LNCAP (cell line): ENCODE measurements at regions not wholly inside any gene's neighbourhood (a gene's known extent, or its start where the extent isn't known, plus 50 kb on each side); places are given as distances from the start of the nearest gene placed in this dataset.

Source experiments
- CTCF ChIP-seq: fragments of 450-650 bp; IDR thresholded peaks from 2 replicates; pipeline ENCODE4 v1.5.1; 2017; ENCODE audit warnings: mild to moderate bottlenecking

- TF ChIP-seq CTCF, result no peak
These were observed 785.8 kb upstream of the ADGRL4 start for GRCh38 chr1:79792219-79792930.

DNA sequence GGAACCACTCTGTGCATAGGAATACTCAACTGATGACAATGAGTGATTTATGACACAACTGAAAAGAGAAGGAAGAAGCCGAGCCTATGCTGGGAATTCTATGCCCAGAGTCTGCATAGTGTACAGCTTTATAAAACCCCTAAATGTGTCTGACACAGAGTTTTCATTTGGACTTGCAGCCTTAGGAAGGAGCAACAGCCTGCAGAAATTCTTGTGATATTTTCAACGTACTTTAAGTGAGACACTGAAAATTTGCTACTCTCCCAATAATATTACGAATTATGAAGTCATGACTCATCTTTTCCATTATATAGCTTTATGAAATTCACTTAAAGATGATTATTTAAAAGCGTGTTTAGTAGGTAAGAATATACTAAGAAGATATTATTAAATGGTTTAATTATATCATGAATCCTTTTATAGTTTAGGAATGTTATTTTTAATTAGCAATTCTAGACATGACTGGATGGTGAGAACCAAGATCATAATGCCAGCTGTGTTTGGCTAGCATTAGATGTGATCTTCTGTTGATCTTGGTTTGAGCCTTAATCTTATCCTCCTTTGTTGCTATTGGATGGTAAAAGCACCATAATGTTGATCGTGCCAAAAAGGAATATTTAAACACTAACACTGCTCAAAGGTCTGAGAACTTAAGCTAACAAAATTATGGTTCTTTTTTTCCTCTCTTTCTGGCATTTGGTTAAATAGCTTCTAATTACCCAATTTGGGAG lies 785.1 kb upstream of the ADGRL4 start:
- no peak for TF ChIP-seq CTCF

- no peak for TF ChIP-seq CTCF
These were observed 784.4 kb upstream of the ADGRL4 start for GRCh38 chr1:79790950-79791349.

DNA sequence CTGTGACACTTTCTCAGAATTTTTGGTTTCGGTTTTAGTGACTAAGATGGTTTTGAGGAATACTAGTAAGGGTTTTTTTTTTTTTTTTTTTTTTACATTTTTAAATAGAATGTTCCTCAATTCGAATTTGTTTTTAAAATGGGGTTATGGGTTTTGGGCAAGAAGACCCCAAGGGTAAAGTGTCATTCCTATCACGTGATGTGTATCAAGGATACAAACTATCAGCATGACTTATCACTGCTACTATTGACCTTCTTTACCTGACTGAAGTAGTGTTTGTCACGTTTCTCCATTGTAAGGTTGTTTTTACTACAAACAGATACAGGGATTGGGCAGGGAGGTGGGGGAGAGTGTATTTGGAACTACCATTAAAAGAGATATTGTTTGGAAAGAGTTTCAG lies 781.1 kb upstream of the ADGRL4 start:
- no peak for TF ChIP-seq CTCF

DNA sequence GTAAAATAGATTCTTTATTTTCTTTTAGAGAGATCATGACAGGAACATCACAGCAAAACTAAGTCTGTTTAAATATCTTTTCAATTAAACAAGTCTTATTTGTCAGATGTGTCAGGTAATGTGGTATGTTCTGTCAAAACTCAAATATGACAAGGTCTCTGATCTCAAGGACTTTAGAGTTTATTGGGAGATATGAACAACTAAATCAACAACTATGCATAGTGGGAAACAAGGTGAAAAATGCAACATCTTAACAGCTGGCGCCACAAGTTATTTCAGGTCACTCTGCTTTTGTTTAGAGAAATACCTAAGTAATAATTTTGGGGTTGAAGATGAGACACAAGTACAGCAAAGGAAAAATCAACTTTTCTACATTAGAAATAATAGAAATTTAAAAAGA lies 779.4 kb upstream of the ADGRL4 start:
- TF ChIP-seq CTCF, result no peak

DNA sequence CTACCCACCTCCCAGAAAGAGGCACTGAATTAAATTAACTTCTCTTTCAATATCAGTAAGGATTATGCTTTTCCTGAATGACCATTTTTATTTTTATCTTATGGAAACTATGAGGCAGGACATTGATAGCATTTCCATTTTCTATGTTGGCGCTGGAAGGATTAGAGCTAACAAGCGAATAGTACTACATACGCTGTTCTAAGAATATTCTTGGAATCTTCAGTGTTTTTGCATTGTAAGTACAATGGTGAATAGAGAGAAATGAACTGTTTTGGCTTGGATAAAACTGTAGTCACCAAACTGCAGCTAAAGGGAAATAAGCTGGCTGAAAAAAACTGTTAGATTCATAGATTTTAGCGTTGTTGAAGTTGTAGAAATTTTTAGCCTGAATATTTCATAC lies 779.0 kb upstream of the ADGRL4 start:
- TF ChIP-seq CTCF, result no peak

GRCh38 chr1:79781261-79781660 lies 774.7 kb upstream of the ADGRL4 start:
- no peak for TF ChIP-seq CTCF
